IMR-90 (cell line): ENCODE measurements at regions not wholly inside any gene's neighbourhood (a gene's known extent, or its start where the extent isn't known, plus 50 kb on each side); places are given as distances from the start of the nearest gene placed in this dataset.

ENCODE experiments used
- ATAC-seq: fragments of 200-7000 bp; cut with Tn5 transposase; 2 replicates; pipeline ENCODE4 v1.9.1; 2020; ENCODE audit warnings: low read depth, mild to moderate bottlenecking, moderate library complexity
- BruUV-seq: library from RNA; stranded (reverse); fragments of 400-500 nt; replicated peaks from 2 replicates; lab custom pipeline; 2021; lab: Mats Ljungman, UMichigan
- CTCF ChIA-PET: fragments of 300-600 bp; formaldehyde crosslinking; extraction: SDS; loops from one replicate; lab custom pipeline; 2021; ENCODE audit warnings: antibody characterized with exemption; lab: Yijun Ruan, JAX
- POLR2A ChIA-PET: fragments of 300-600 bp; sonication (Branson Sonifier 250); formaldehyde crosslinking; loops from one replicate; lab custom pipeline; 2022; ENCODE audit warnings: antibody characterized with exemption; ENCODE audit not compliant: unreplicated experiment; lab: Charles Lee
- DNase-seq: peaks from one replicate; pipeline ENCODE4 v3.0.0; 2013
- H2AFZ ChIP-seq: replicated peaks from 2 replicates; pipeline ENCODE3; 2013; ENCODE audit warnings: low read length, mild to moderate bottlenecking; ENCODE audit not compliant: poor library complexity
- H2AK5ac ChIP-seq: 2 replicates; pipeline ENCODE4 v1.6.1; 2013; ENCODE audit warnings: low read depth, low read length, inconsistent platforms
- H2AK9ac ChIP-seq: replicated peaks from 2 replicates; pipeline ENCODE3; 2013; ENCODE audit warnings: mild to moderate bottlenecking, low read depth, low read length, moderate library complexity; ENCODE audit not compliant: poor library complexity
- H2BK120ac ChIP-seq: 2 replicates; pipeline ENCODE4 v1.6.1; 2013; ENCODE audit warnings: low read depth, low read length, inconsistent platforms
- H2BK15ac ChIP-seq: 3 replicates; pipeline ENCODE4 v1.6.1; 2013; ENCODE audit warnings: low read depth, low read length, inconsistent platforms
- H2BK20ac ChIP-seq: 2 replicates; pipeline ENCODE4 v1.6.1; 2013; ENCODE audit warnings: low read depth, mild to moderate bottlenecking, inconsistent platforms, low read length, moderate library complexity
- H2BK5ac ChIP-seq: 2 replicates; pipeline ENCODE4 v1.6.1; 2013; ENCODE audit warnings: mild to moderate bottlenecking, low read depth, low read length, inconsistent platforms; ENCODE audit not compliant: poor library complexity, severe bottlenecking
- H3K14ac ChIP-seq: replicated peaks from 2 replicates; pipeline ENCODE4 v1.6.1; 2013; ENCODE audit warnings: low read depth, low read length, inconsistent platforms
- H3K18ac ChIP-seq: 2 replicates; pipeline ENCODE4 v1.6.1; 2013; ENCODE audit warnings: low read depth, low read length, control low read depth
- H3K23ac ChIP-seq: 2 replicates; pipeline ENCODE4 v1.6.1; 2013; ENCODE audit warnings: low read depth, low read length, inconsistent platforms
- H3K27ac ChIP-seq: 2 replicates; pipeline ENCODE4 v1.5.1; 2013; ENCODE audit warnings: mild to moderate bottlenecking, control low read depth, low read length; ENCODE audit not compliant: insufficient read depth
- H3K27me3 ChIP-seq: 2 replicates; pipeline ENCODE4 v1.6.1; 2013; ENCODE audit warnings: low read length; ENCODE audit not compliant: control insufficient read depth, insufficient read depth
- H3K36me3 ChIP-seq: 2 replicates; pipeline ENCODE4 v1.6.1; 2013; ENCODE audit warnings: low read length, mixed read lengths; ENCODE audit not compliant: control insufficient read depth, insufficient read depth
- H3K4ac ChIP-seq: 2 replicates; pipeline ENCODE4 v1.6.1; 2013; ENCODE audit warnings: low read depth, low read length, inconsistent platforms
- H3K4me1 ChIP-seq: 2 replicates; pipeline ENCODE4 v1.6.1; 2013; ENCODE audit warnings: low read length, mixed read lengths; ENCODE audit not compliant: control insufficient read depth, insufficient read depth
- H3K4me2 ChIP-seq: 2 replicates; pipeline ENCODE4 v1.6.1; 2013; ENCODE audit warnings: low read depth, mild to moderate bottlenecking, control low read depth, low read length, moderate library complexity
- H3K4me3 ChIP-seq: 2 replicates; pipeline ENCODE4 v1.5.1; 2013; ENCODE audit warnings: low read depth, mild to moderate bottlenecking, control low read depth, low read length, moderate library complexity; ENCODE audit not compliant: insufficient read depth
- H3K56ac ChIP-seq: 2 replicates; pipeline ENCODE4 v1.6.1; 2013; ENCODE audit warnings: low read length, inconsistent platforms; ENCODE audit not compliant: insufficient read depth; ENCODE audit errors: extremely low read depth
- H3K79me1 ChIP-seq, 2 experiments: 2 replicates each; pipeline ENCODE4 v1.6.1; 2013; ENCODE audit warnings: low read length in 2 of 2, inconsistent platforms in 1 of 2, low read depth in 1 of 2
- H3K9ac ChIP-seq: 2 replicates; pipeline ENCODE4 v1.6.1; 2013; ENCODE audit warnings: low read depth, low read length, control low read depth
- H3K9me1 ChIP-seq: 2 replicates; pipeline ENCODE4 v1.6.1; 2013; ENCODE audit warnings: low read length, inconsistent platforms; ENCODE audit not compliant: insufficient read depth
- H3K9me3 ChIP-seq: 2 replicates; pipeline ENCODE4 v1.6.1; 2013; ENCODE audit warnings: low read length; ENCODE audit not compliant: control insufficient read depth, insufficient read depth
- H4K20me1 ChIP-seq: 2 replicates; pipeline ENCODE4 v1.6.1; 2013; ENCODE audit warnings: low read length, inconsistent platforms; ENCODE audit not compliant: insufficient read depth
- H4K5ac ChIP-seq: 2 replicates; pipeline ENCODE4 v1.6.1; 2013; ENCODE audit warnings: mild to moderate bottlenecking, low read depth, low read length, control low read depth
- H4K8ac ChIP-seq, 2 experiments: 2 replicates each; pipeline ENCODE4 v1.6.1; 2013; ENCODE audit warnings: low read depth in 2 of 2, low read length in 2 of 2, control low read depth in 1 of 2, inconsistent platforms in 1 of 2
- H4K91ac ChIP-seq: 2 replicates; pipeline ENCODE4 v1.6.1; 2013; ENCODE audit warnings: low read depth, low read length, inconsistent platforms; ENCODE audit not compliant: insufficient read depth
- BHLHE40 ChIP-seq: fragments of 150-350 bp; IDR thresholded peaks from 2 replicates; pipeline ENCODE4 v1.6.1; 2016; ENCODE audit warnings: mild to moderate bottlenecking, low read depth, low read length
- CEBPB ChIP-seq: IDR thresholded peaks from 2 replicates; pipeline ENCODE4 v1.6.1; 2012; ENCODE audit warnings: low read depth, low read length, improper control_type of control experiment
- CHD1 ChIP-seq: IDR thresholded peaks from 2 replicates; pipeline ENCODE4 v1.6.1; 2012; ENCODE audit warnings: low read depth, low read length, improper control_type of control experiment
- CTCF ChIP-seq: conservative IDR thresholded peaks from 2 replicates; pipeline ENCODE4 v1.5.1; 2012; ENCODE audit warnings: mild to moderate bottlenecking, low read depth, low read length, improper control_type of control experiment
- ELK1 ChIP-seq: fragments of 150-350 bp; IDR thresholded peaks from 2 replicates; pipeline ENCODE4 v1.6.1; 2016; ENCODE audit warnings: low read depth, mild to moderate bottlenecking, low read length, moderate library complexity, borderline replicate concordance
- FOS ChIP-seq: fragments of 150-350 bp; IDR thresholded peaks from 2 replicates; pipeline ENCODE4 v1.6.1; 2016; ENCODE audit warnings: low read depth, low read length
- MAFK ChIP-seq: IDR thresholded peaks from 2 replicates; pipeline ENCODE4 v1.6.1; 2012; ENCODE audit warnings: low read depth, low read length, improper control_type of control experiment
- MAZ ChIP-seq: IDR thresholded peaks from 2 replicates; pipeline ENCODE4 v1.6.1; 2012; ENCODE audit warnings: low read depth, mild to moderate bottlenecking, low read length, improper control_type of control experiment, moderate library complexity, borderline replicate concordance
- MXI1 ChIP-seq: IDR thresholded peaks from 2 replicates; pipeline ENCODE4 v1.6.1; 2012; ENCODE audit warnings: low read depth, mild to moderate bottlenecking, low read length, moderate library complexity, borderline replicate concordance
- NFE2L2 ChIP-seq: fragments of 150-350 bp; IDR thresholded peaks from 2 replicates; pipeline ENCODE4 v1.6.1; 2016; ENCODE audit warnings: low read depth, mild to moderate bottlenecking, low read length
- POLR2A ChIP-seq: IDR thresholded peaks from 2 replicates; pipeline ENCODE4 v1.6.1; 2012; ENCODE audit warnings: mild to moderate bottlenecking, low read depth, low read length
- RAD21 ChIP-seq: IDR thresholded peaks from 2 replicates; pipeline ENCODE4 v1.6.1; 2012; ENCODE audit warnings: low read length, improper control_type of control experiment
- RCOR1 ChIP-seq: IDR thresholded peaks from 2 replicates; pipeline ENCODE4 v1.6.1; 2012; ENCODE audit warnings: mild to moderate bottlenecking, low read length, improper control_type of control experiment; ENCODE audit not compliant: insufficient replicate concordance
- RFX5 ChIP-seq: IDR thresholded peaks from 2 replicates; pipeline ENCODE4 v1.8.0; 2012; ENCODE audit warnings: low read depth, mild to moderate bottlenecking, low read length, moderate library complexity
- SMC3 ChIP-seq: fragments of 150-350 bp; IDR thresholded peaks from 2 replicates; pipeline ENCODE4 v1.6.1; 2016; ENCODE audit warnings: low read depth, mild to moderate bottlenecking, antibody characterized with exemption, low read length, moderate library complexity
- USF2 ChIP-seq: fragments of 150-350 bp; IDR thresholded peaks from 2 replicates; pipeline ENCODE4 v1.6.1; 2017; ENCODE audit warnings: mild to moderate bottlenecking, antibody characterized with exemption, low read length, low read depth
- WGBS, 2 experiments: methylation state at CpG; one replicate each; pipeline versions ENCODE4 v1.1.5 to v1.1.7; 2013; ENCODE audit warnings: missing lambda C conversion rate in 2 of 2; ENCODE audit not compliant: insufficient read length in 1 of 2; ENCODE audit errors: extremely low coverage in 2 of 2; 5-methylcytosine and 5-hydroxymethylcytosine counted together
- dilution Hi-C: fragments of 300-500 bp; cut with HindIII; formaldehyde crosslinking; loops from one replicate; pipeline ENCODE4 v1.14.3; 2018; ENCODE audit warnings: low sequenced_read_pairs; ENCODE audit not compliant: unreplicated experiment
- in situ Hi-C: fragments of 300-500 bp; cut with MboI; formaldehyde crosslinking; loops from 3 replicates; pipeline ENCODE4 v1.14.3; 2019; ENCODE audit warnings: low sequenced_read_pairs, inconsistent platforms, mixed read lengths
- intact Hi-C: fragments of 100-400 bp; cut with micrococcal nuclease; formaldehyde crosslinking; loops from 2 replicates; pipeline ENCODE4 v1.10.0; 2022

DNA sequence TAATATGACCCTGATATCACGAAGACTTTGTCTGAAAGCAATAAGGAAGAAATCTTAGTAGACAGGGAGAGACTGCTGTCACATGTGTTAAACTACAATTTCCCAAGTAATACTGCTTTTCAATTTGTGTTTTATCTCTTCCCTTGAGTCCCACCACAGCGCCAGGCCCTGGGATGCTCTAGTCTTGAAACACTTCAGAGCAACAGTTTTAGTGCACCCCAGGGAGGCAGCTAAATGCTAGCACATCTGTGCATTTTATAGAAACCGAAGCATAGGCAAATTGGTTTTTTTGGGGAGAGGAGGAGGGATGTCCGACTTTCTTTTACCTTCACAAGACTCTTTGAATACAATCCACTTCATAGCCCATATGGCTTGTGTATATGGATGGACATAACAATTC lies 550.0 kb upstream of the SYT4 start:
- dilution Hi-C loops: no loop called here
- ATAC-seq: no peak
- WGBS, 2 experiments: no CpG with 5 or more reads among the region's 4 CpGs

More for the DNA sequence above, 550.0 kb upstream of the SYT4 start:
- no peak overlapping the region for H2BK15ac ChIP-seq
- H3K4me1 ChIP-seq: no peaks in the 10 kb centered on the region
- no peak overlapping the region for H2AFZ ChIP-seq
- no peak overlapping the region for H2AK9ac ChIP-seq
- no peak overlapping the region for H3K4me2 ChIP-seq
- H4K20me1 ChIP-seq: no peaks in the 10 kb centered on the region
- no peak for DNase-seq
- no peak overlapping the region for H4K5ac ChIP-seq
- H3K4ac ChIP-seq: no peak overlapping the region
- H3K36me3 ChIP-seq: no peaks in the 10 kb centered on the region
- no peak overlapping the region for H2BK120ac ChIP-seq
- H3K14ac ChIP-seq: no peak overlapping the region
- ChIA-PET CTCF (no interaction called here), POLR2A (no interaction called here)
- no peak overlapping the region for H3K27ac ChIP-seq
- no peak overlapping the region for H2AK5ac ChIP-seq
- no TSS peak for BruUV-seq
- intact Hi-C loops (no loop called here), in situ Hi-C loops (no loop called here)
- no peaks in the 10 kb centered on the region for H3K27me3 ChIP-seq
- H2BK5ac ChIP-seq: no peak overlapping the region
- no peak for TF ChIP-seq BHLHE40
- no peak for TF ChIP-seq RCOR1
- no peak for TF ChIP-seq CHD1
- no peak for TF ChIP-seq POLR2A
- no peak for TF ChIP-seq MAFK
- TF ChIP-seq CEBPB: no peak
- no peak for TF ChIP-seq SMC3
- no peak for TF ChIP-seq CTCF
- TF ChIP-seq MAZ: no peak
- no peak for TF ChIP-seq MXI1
- TF ChIP-seq NFE2L2: no peak
- TF ChIP-seq ELK1: no peak
- TF ChIP-seq RFX5: no peak
- no peak for TF ChIP-seq USF2
- TF ChIP-seq FOS: no peak
- no peak for TF ChIP-seq RAD21
- no peak overlapping the region for H3K18ac ChIP-seq
- H3K4me3 ChIP-seq: no peak overlapping the region
- H3K79me1 ChIP-seq: no peaks in the 10 kb centered on the region
- no peak overlapping the region for H4K8ac ChIP-seq
- H3K23ac ChIP-seq: no peak overlapping the region
- H3K9ac ChIP-seq: no peak overlapping the region
- H4K91ac ChIP-seq: no peak overlapping the region
- no peak overlapping the region for H3K56ac ChIP-seq
- H3K9me1 ChIP-seq: no peaks in the 10 kb centered on the region
- no peak overlapping the region for H2BK20ac ChIP-seq
- no peaks in the 10 kb centered on the region for H3K9me3 ChIP-seq
